Naive thymus-derived CD4-positive, alpha-beta T cell (primary cell): ENCODE measurements at regions not wholly inside any gene's neighbourhood (a gene's known extent, or its start where the extent isn't known, plus 50 kb on each side); places are given as distances from the start of the nearest gene placed in this dataset.

Experiments
- ATAC-seq: fragments of 150-1000 bp; cut with Tn5 transposase; 2 replicates; pipeline ENCODE4 v1.10.0; 2021; ENCODE audit warnings: mild to moderate bottlenecking, moderate library complexity
- CTCF ChIA-PET: fragments of 350-600 bp; sonication (Branson Sonifier 250); formaldehyde crosslinking; loops from one replicate; lab custom pipeline; 2021; ENCODE audit warnings: antibody characterized with exemption; lab: Charles Lee
- POLR2A ChIA-PET: fragments of 350-600 bp; sonication (Branson Sonifier 250); formaldehyde crosslinking; loops from one replicate; lab custom pipeline; 2021; ENCODE audit warnings: antibody characterized with exemption, inconsistent platforms; lab: Charles Lee
- DNase-seq, 9 donors: peaks; one replicate each; pipeline versions ENCODE4 v3.0.0 to v3.0.0-alpha.2; 2020 to 2022; ENCODE audit warnings: mixed read lengths in 1 of 9
- H3K27ac ChIP-seq: one replicate; pipeline ENCODE4 v1.7.0; 2013; ENCODE audit warnings: mild to moderate bottlenecking, low read depth, low read length, moderate library complexity
- H3K27me3 ChIP-seq, 2 donors: one replicate each; pipeline ENCODE4 v1.7.0; 2013; ENCODE audit warnings: low read length in 2 of 2, mild to moderate bottlenecking in 2 of 2, moderate library complexity in 2 of 2; ENCODE audit not compliant: control insufficient read depth in 2 of 2, insufficient read depth in 2 of 2
- H3K36me3 ChIP-seq, 3 experiments: 1 replicate in 2 of 3; 2 replicates in 1 of 3; pipeline ENCODE4 v1.7.0; 2013; ENCODE audit warnings: low read length in 3 of 3, mild to moderate bottlenecking in 3 of 3, moderate library complexity in 1 of 3; ENCODE audit not compliant: insufficient read depth in 3 of 3, control insufficient read depth in 2 of 3
- H3K4me1 ChIP-seq, 2 donors: one replicate each; pipeline ENCODE4 v1.7.0; 2013; ENCODE audit warnings: low read length in 2 of 2, mild to moderate bottlenecking in 2 of 2, moderate library complexity in 1 of 2; ENCODE audit not compliant: control insufficient read depth in 2 of 2, insufficient read depth in 2 of 2
- H3K4me3 ChIP-seq: 2 replicates; pipeline ENCODE4 v1.7.0; 2013; ENCODE audit warnings: mild to moderate bottlenecking, low read length
- H3K9me3 ChIP-seq, 3 experiments: 1 replicate in 2 of 3; 2 replicates in 1 of 3; pipeline ENCODE4 v1.7.0; 2013; ENCODE audit warnings: low read length in 3 of 3; ENCODE audit not compliant: control insufficient read depth in 2 of 3
- H3K27ac Mint-ChIP-seq, 9 donors: one replicate each; pipeline ENCODE4 v1.8.0; 2020 to 2022; ENCODE audit warnings: mixed read lengths in 9 of 9, mild to moderate bottlenecking in 8 of 9, moderate library complexity in 5 of 9, inconsistent platforms in 2 of 9
- H3K27me3 Mint-ChIP-seq, 5 donors: one replicate each; pipeline ENCODE4 v1.8.0; 2021 to 2022; ENCODE audit warnings: mixed read lengths in 5 of 5, mild to moderate bottlenecking in 1 of 5
- H3K36me3 Mint-ChIP-seq, 5 donors: one replicate each; pipeline ENCODE4 v1.8.0; 2020 to 2022; ENCODE audit warnings: mixed read lengths in 5 of 5, mild to moderate bottlenecking in 3 of 5, inconsistent platforms in 1 of 5
- H3K4me1 Mint-ChIP-seq, 7 donors: one replicate each; pipeline ENCODE4 v1.8.0; 2020 to 2022; ENCODE audit warnings: mixed read lengths in 7 of 7, mild to moderate bottlenecking in 3 of 7, inconsistent platforms in 1 of 7
- H3K4me3 Mint-ChIP-seq, 10 donors: one replicate each; pipeline ENCODE4 v1.8.0; 2020 to 2022; ENCODE audit warnings: mild to moderate bottlenecking in 10 of 10, mixed read lengths in 10 of 10, moderate library complexity in 6 of 10, inconsistent platforms in 2 of 10
- H3K9me3 Mint-ChIP-seq, 11 donors: one replicate each; pipeline ENCODE4 v1.8.0; 2020 to 2022; ENCODE audit warnings: mixed read lengths in 11 of 11, mild to moderate bottlenecking in 4 of 11, inconsistent platforms in 1 of 11, moderate library complexity in 1 of 11
- intact Hi-C, 2 donors: fragments of 100-400 bp; cut with micrococcal nuclease; formaldehyde crosslinking; loops; one replicate each; pipeline ENCODE4 v1.15.1; 2023

DNA sequence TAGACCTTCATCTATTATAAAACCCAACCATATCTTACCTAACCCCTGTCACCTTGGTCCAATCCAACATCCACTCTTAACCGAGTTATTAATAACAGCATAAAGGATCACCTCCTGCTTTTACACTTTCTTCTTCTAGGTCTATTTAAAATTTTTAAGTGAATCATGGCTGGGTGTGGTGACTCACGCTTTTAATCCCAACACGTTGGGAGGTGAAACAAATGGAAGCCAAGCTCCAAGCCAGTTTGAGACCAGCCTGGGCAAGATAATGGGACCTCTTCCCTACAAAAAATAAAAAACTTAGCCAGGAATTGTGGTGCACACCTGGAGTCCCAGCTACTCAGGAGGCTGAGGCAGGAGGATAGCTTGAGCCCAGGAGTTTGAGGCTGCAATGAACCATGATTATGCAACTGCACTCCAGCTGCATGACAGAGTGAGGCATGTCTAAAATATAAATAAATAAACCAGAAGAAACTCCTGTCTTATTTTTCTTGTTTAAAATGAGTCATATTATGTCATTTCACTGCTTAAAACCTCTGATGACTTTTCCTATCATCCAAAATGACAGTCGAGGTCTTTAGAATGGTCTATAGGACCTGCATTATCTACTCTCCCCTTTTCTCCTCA lies 188.4 kb downstream of the GASK1B start:
- Mint-ChIP-seq H3K9me3 (no peaks in the 10 kb centered on the region), H3K4me1 (peaks cover 0 to 2% (median 0%) of the 10 kb centered on the region in 7 donors), H3K27ac (no peak overlapping the region), H3K27me3 (peaks cover 0 to 12% (median 3%) of the 10 kb centered on the region in 5 donors), H3K4me3 (no peak overlapping the region), H3K36me3 (no peaks in the 10 kb centered on the region)
- H3K27ac ChIP-seq = no peak overlapping the region
- H3K4me1 ChIP-seq = no peaks in the 10 kb centered on the region
- POLR2A ChIA-PET = no interaction called here
- H3K9me3 ChIP-seq = no peaks in the 10 kb centered on the region
- no peaks in the 10 kb centered on the region for H3K27me3 ChIP-seq
- H3K4me3 ChIP-seq = no peak overlapping the region
- CTCF ChIA-PET = no interaction called here
- DNase-seq = no peak
- no peaks in the 10 kb centered on the region for H3K36me3 ChIP-seq
- no peak for ATAC-seq
- intact Hi-C loops = no loop called here

DNA sequence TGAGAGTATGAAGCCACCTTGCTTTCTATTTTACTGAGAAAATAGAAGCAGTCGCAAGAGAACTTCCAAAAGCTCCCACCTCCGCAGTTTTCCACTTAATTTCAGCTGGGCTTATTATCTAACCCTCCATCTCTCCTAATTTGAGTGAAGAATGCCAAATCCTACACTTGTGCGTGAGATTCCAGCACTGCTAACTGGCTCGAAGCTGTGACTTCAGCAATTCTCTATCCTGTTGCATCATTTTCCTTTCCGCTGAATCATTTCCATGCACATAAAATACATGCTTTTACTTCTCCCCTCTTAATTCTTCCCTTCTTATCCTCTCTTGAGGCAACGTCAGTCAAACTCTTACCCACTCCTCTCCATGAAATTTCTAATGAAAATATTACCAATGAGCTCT lies 189.5 kb downstream of the GASK1B start:
- intact Hi-C loops = no loop called here
- ATAC-seq (no peak), DNase-seq (no peak)
- Mint-ChIP-seq H3K9me3 (no peaks in the 10 kb centered on the region), H3K4me1 (peaks cover 0 to 6% (median 4%) of the 10 kb centered on the region in 7 donors), H3K27ac (no peak overlapping the region), H3K4me3 (no peak overlapping the region), H3K36me3 (no peaks in the 10 kb centered on the region), H3K27me3 (peaks cover 3 to 12% (median 7%) of the 10 kb centered on the region in 5 donors)
- POLR2A ChIA-PET = no interaction called here
- Histone ChIP-seq H3K4me3 (no peak overlapping the region), H3K27me3 (no peaks in the 10 kb centered on the region), H3K27ac (no peak overlapping the region), H3K9me3 (no peaks in the 10 kb centered on the region), H3K36me3 (no peaks in the 10 kb centered on the region), H3K4me1 (no peaks in the 10 kb centered on the region)
- CTCF ChIA-PET = no interaction called here

DNA sequence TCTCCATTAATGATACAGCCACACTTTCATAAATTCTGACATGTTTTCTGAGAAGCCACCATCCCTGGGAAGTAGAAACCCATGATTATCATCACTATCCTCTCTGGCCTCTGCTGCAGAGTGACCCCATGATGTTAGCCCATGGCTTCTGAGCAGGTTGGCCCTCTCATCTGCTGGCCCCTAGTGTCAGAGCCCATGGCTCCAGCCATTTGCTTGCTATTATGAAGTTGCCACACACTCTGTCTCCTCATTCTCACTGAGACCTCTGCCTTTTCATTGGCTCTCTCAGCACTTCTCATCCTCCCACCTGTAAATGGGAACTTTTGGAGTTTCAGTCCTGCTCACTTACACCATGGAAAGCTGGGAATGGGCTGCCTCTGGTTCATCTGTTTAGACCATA lies 192.7 kb downstream of the GASK1B start:
- H3K27me3 Mint-ChIP-seq = peaks cover 3 to 16% (median 10%) of the 10 kb centered on the region in 5 donors
- no peaks in the 10 kb centered on the region for H3K4me1 ChIP-seq
- ATAC-seq (no peak), DNase-seq (no peak)
- no peak overlapping the region for H3K4me3 Mint-ChIP-seq
- no peak overlapping the region for H3K27ac Mint-ChIP-seq
- no peaks in the 10 kb centered on the region for H3K9me3 ChIP-seq
- H3K9me3 Mint-ChIP-seq = no peaks in the 10 kb centered on the region
- H3K36me3 Mint-ChIP-seq = no peaks in the 10 kb centered on the region
- ChIA-PET CTCF (no interaction called here), POLR2A (no interaction called here)
- H3K36me3 ChIP-seq = no peaks in the 10 kb centered on the region
- intact Hi-C loops = no loop called here
- H3K27ac ChIP-seq = no peak overlapping the region
- H3K4me1 Mint-ChIP-seq = peaks cover 0 to 6% (median 4%) of the 10 kb centered on the region in 7 donors
- H3K27me3 ChIP-seq = no peaks in the 10 kb centered on the region
- no peak overlapping the region for H3K4me3 ChIP-seq

DNA sequence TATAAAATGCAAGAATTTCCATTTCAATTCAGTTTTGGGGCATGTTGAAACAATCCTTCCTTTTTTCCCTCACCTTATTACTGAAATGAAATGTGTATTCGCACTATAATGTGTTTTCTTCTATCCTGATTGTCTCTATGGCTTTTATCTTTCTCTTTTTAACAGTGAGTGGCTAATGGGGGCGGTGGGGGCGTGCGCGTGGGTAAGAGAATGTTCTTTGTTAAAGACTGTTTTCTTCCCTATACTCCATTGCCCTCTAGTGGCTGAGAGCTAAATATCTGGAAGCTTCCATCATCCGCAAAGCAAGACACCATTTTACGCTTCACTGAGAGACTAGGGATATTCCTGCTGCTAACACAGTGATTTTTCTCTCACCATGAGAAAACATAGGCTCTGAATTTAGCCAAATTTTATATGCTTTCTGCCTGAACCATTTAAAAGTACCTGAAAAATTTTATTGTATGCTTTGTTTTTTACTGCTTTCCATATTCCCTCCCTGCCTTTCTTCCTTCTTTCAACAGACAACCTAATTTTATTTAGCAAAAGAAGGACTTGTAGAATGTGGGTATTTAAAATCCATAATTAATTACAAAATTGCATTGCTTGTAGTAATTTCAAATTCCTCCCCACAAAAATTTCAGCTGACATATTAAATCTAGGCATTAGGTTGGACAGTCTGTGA lies 194.0 kb downstream of the GASK1B start:
- peak in 6 of 9 donors; percentile 7 to 28 (median 18) for DNase-seq
- ATAC-seq = peak; percentile 79
- Histone ChIP-seq H3K9me3 (no peaks in the 10 kb centered on the region), H3K36me3 (no peaks in the 10 kb centered on the region), H3K4me1 (no peaks in the 10 kb centered on the region), H3K4me3 (no peak overlapping the region), H3K27ac (no peak overlapping the region), H3K27me3 (no peaks in the 10 kb centered on the region)
- intact Hi-C loops = loop anchor here in 1 of 2 donors (2.0 kb wide), 1 partner anchor 762 kb away; no protein-coding TSS in a partner anchor
- Mint-ChIP-seq H3K4me1 (peaks cover 0 to 6% (median 4%) of the 10 kb centered on the region in 7 donors), H3K4me3 (peak overlapping the region in 3 of 10 donors; percentile 21 to 46 (median 22)), H3K27ac (no peak overlapping the region), H3K27me3 (peaks cover 3 to 20% (median 9%) of the 10 kb centered on the region in 5 donors), H3K9me3 (no peaks in the 10 kb centered on the region), H3K36me3 (no peaks in the 10 kb centered on the region)
- ChIA-PET CTCF (interaction anchor here (0.7 kb wide), 1 partner anchor 1400 kb away, joined by 3 read pairs; no protein-coding TSS in a partner anchor), POLR2A (no interaction called here)

DNA sequence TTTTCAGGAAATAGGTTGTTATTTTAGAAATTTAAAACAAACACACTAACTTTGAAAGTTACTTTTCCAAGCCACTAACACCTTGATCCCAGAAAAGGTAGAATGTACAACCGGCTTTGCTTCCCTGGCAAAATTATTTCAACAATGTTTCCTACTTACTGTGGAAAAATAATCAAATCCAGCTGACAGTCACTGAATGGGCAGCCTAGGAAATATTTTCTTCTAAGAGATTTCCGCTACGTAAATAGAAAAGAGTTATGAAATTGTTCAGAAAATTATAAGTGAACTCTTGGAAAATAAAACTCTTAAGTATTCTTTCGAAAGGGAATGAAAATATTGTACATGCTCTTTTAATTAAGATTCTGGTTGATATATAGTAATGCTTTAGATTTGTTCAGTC lies 195.7 kb downstream of the GASK1B start:
- ATAC-seq (no peak), DNase-seq (no peak)
- Mint-ChIP-seq H3K4me1 (peaks cover 0 to 6% (median 2%) of the 10 kb centered on the region in 7 donors), H3K4me3 (no peak overlapping the region), H3K27me3 (peaks cover 3 to 14% (median 5%) of the 10 kb centered on the region in 5 donors), H3K9me3 (no peaks in the 10 kb centered on the region), H3K27ac (no peak overlapping the region), H3K36me3 (no peaks in the 10 kb centered on the region)
- H3K4me3 ChIP-seq = no peak overlapping the region
- no peak overlapping the region for H3K27ac ChIP-seq
- POLR2A ChIA-PET = no interaction called here
- H3K27me3 ChIP-seq = no peaks in the 10 kb centered on the region
- no peaks in the 10 kb centered on the region for H3K9me3 ChIP-seq
- intact Hi-C loops = no loop called here
- CTCF ChIA-PET = no interaction called here
- no peaks in the 10 kb centered on the region for H3K36me3 ChIP-seq
- no peaks in the 10 kb centered on the region for H3K4me1 ChIP-seq

DNA sequence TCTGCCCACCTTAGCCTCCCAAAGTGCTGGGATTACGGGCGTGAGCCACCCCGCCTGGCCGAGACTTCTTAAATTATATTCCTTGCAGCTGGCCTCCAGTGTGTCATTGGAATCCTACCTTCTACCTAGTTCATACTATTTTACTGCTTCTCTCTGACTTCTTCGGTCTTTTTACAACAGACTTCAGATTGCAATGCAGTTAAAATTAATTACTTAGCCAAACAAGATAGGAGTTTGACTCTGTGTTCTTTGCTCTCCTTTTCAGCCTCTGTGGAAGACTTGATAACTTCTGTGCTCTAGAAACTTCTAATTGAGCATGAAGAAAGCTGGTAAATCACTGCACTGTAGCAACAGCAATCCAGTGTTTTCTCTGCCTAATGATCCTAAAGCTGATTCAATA lies 199.5 kb downstream of the GASK1B start:
- H3K27ac ChIP-seq = no peak overlapping the region
- H3K9me3 ChIP-seq = no peaks in the 10 kb centered on the region
- no peak overlapping the region for H3K4me3 Mint-ChIP-seq
- H3K36me3 Mint-ChIP-seq = no peaks in the 10 kb centered on the region
- H3K4me3 ChIP-seq = no peak overlapping the region
- H3K4me1 ChIP-seq = no peaks in the 10 kb centered on the region
- H3K27me3 Mint-ChIP-seq = peaks cover 0 to 9% (median 3%) of the 10 kb centered on the region in 5 donors
- POLR2A ChIA-PET = no interaction called here
- DNase-seq = no peak
- ATAC-seq = no peak
- no peaks in the 10 kb centered on the region for H3K27me3 ChIP-seq
- H3K4me1 Mint-ChIP-seq = no peaks in the 10 kb centered on the region
- H3K27ac Mint-ChIP-seq = no peak overlapping the region
- no peaks in the 10 kb centered on the region for H3K36me3 ChIP-seq
- intact Hi-C loops = no loop called here
- no peaks in the 10 kb centered on the region for H3K9me3 Mint-ChIP-seq
- CTCF ChIA-PET = no interaction called here

DNA sequence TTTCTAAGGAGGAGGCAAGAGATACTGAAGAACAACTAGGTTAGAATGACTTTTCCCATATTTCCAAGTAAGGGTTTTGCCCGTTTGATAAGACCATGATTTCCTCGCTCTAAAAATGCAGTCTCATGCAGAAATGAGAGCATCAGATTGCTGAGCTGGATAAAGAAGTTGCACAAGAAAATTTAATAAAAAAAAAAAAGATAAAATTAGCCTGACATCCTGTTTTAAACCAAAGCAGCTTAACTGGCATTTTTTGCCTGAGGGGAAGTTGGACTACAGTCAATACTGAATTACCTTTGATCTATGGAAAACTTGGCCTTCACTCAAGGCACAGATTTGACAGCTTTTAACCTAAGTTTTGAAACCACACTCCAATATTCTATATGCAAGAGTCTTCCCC lies 208.4 kb downstream of the GASK1B start:
- Histone ChIP-seq H3K27me3 (no peaks in the 10 kb centered on the region), H3K27ac (no peak overlapping the region), H3K4me1 (no peaks in the 10 kb centered on the region), H3K4me3 (no peak overlapping the region), H3K9me3 (no peaks in the 10 kb centered on the region), H3K36me3 (no peaks in the 10 kb centered on the region)
- POLR2A ChIA-PET = no interaction called here
- ATAC-seq (no peak), DNase-seq (no peak)
- Mint-ChIP-seq H3K36me3 (no peaks in the 10 kb centered on the region), H3K27me3 (no peaks in the 10 kb centered on the region), H3K4me1 (no peaks in the 10 kb centered on the region), H3K4me3 (no peak overlapping the region), H3K9me3 (no peaks in the 10 kb centered on the region), H3K27ac (no peak overlapping the region)
- CTCF ChIA-PET = no interaction called here
- intact Hi-C loops = no loop called here
